K562 (cell line): ENCODE measurements at regions not wholly inside any gene's neighbourhood (a gene's known extent, or its start where the extent isn't known, plus 50 kb on each side); places are given as distances from the start of the nearest gene placed in this dataset.

Source experiments
- BCOR ChIP-seq: fragments of 450-650 bp; IDR thresholded peaks from 2 replicates; pipeline ENCODE4 v1.6.1; 2016
- CHCHD3 ChIP-seq: fragments of 250-450 bp; sonication (Bioruptor Pico); IDR thresholded peaks from 2 replicates; pipeline ENCODE4 v2.1.2; 2022; ENCODE audit warnings: mild to moderate bottlenecking
- CXXC5 ChIP-seq: fragments of 250-450 bp; sonication (Bioruptor Pico); IDR thresholded peaks from 2 replicates; pipeline ENCODE4 v1.8.0; 2022; ENCODE audit warnings: inconsistent platforms, mild to moderate bottlenecking, moderate library complexity
- DDX20 ChIP-seq: fragments of 450-650 bp; IDR thresholded peaks from 2 replicates; pipeline ENCODE4 v1.6.1; 2016; ENCODE audit warnings: missing genetic modification characterization, low read depth, mild to moderate bottlenecking, missing compliant biosample characterization, moderate library complexity
- ELF4 ChIP-seq: fragments of 450-650 bp; formaldehyde crosslinking; IDR thresholded peaks from 2 replicates; pipeline ENCODE4 v1.4.0; 2022; ENCODE audit warnings: missing genetic modification characterization
- HDAC6 ChIP-seq: IDR thresholded peaks from 2 replicates; pipeline ENCODE4 v1.6.1; 2012; ENCODE audit warnings: low read depth, mild to moderate bottlenecking, control low read depth, inconsistent platforms, low read length, moderate library complexity
- HEY1 ChIP-seq: fragments of 250-450 bp; sonication (Bioruptor Pico); IDR thresholded peaks from 2 replicates; pipeline ENCODE4 v1.5.0; 2020; ENCODE audit warnings: mild to moderate bottlenecking, moderate library complexity, borderline replicate concordance
- HMG20B ChIP-seq: fragments of 250-450 bp; sonication (Bioruptor Pico); IDR thresholded peaks from 2 replicates; pipeline ENCODE4 v1.5.0; 2021; ENCODE audit warnings: mild to moderate bottlenecking
- ILF3 ChIP-seq: fragments of 450-650 bp; IDR thresholded peaks from 2 replicates; pipeline ENCODE4 v1.6.1; 2018; ENCODE audit warnings: antibody characterized with exemption, mild to moderate bottlenecking, moderate library complexity, borderline replicate concordance
- KDM1A ChIP-seq, 2 experiments: fragments of 450-650 bp; IDR thresholded peaks; 2 replicates each; pipeline ENCODE4 v1.6.1; 2016; ENCODE audit warnings: mild to moderate bottlenecking in 2 of 2
- KLF10 ChIP-seq: fragments of 250-450 bp; sonication (Bioruptor Pico); IDR thresholded peaks from 2 replicates; pipeline ENCODE4 v1.6.1; 2021; ENCODE audit warnings: matching md5 sums
- POLR2B ChIP-seq: fragments of 450-650 bp; IDR thresholded peaks from 2 replicates; pipeline ENCODE4 v1.6.1; 2018; ENCODE audit warnings: low read depth; ENCODE audit not compliant: partially characterized antibody
- SMARCA4 ChIP-seq: fragments of 450-650 bp; IDR thresholded peaks from 2 replicates; pipeline ENCODE4 v1.6.1; 2016
- THRAP3 ChIP-seq: fragments of 450-650 bp; IDR thresholded peaks from 2 replicates; pipeline ENCODE4 v1.6.1; 2016; ENCODE audit warnings: mild to moderate bottlenecking, inconsistent platforms, borderline replicate concordance
- TRIM28 ChIP-seq: fragments of 450-650 bp; IDR thresholded peaks from 2 replicates; pipeline ENCODE4 v1.6.1; 2017
- ZNF134 ChIP-seq: fragments of 250-450 bp; sonication (Bioruptor Pico); conservative IDR thresholded peaks from 2 replicates; pipeline ENCODE4 v1.4.0; 2020
- ZNF146 ChIP-seq: IDR thresholded peaks from one replicate; pipeline ENCODE4 v1.6.1; 2018; ENCODE audit warnings: missing compliant biosample characterization; ENCODE audit not compliant: unreplicated experiment
- ZNF197 ChIP-seq: fragments of 200-800 bp; sonication (Bioruptor generic); IDR thresholded peaks from 2 replicates; pipeline ENCODE4 v1.6.1; 2016; ENCODE audit warnings: low read depth, missing genetic modification characterization, missing compliant biosample characterization
- TF ChIP-seq, protein P1 (sequence below): sonication (generic); formaldehyde crosslinking; IDR thresholded peaks from 2 replicates; pipeline ENCODE4 v1.8.1; 2023; ENCODE audit warnings: mild to moderate bottlenecking, missing genetic modification reagents, moderate library complexity
- TF ChIP-seq, protein P2 (sequence below): fragments of 250-450 bp; sonication (Bioruptor Pico); IDR thresholded peaks from 2 replicates; pipeline ENCODE4 v1.4.0; 2020; ENCODE audit warnings: mild to moderate bottlenecking, moderate library complexity, borderline replicate concordance
- TF ChIP-seq, protein P3 (sequence below): fragments of 450-650 bp; IDR thresholded peaks from 2 replicates; pipeline ENCODE4 v1.6.1; 2014; ENCODE audit warnings: low read depth, mild to moderate bottlenecking, moderate library complexity, borderline replicate concordance
- TF ChIP-seq, protein P4 (sequence below): fragments of 250-450 bp; sonication (Bioruptor Pico); IDR thresholded peaks from 2 replicates; pipeline ENCODE4 v1.4.0; 2020; ENCODE audit warnings: mild to moderate bottlenecking

DNA sequence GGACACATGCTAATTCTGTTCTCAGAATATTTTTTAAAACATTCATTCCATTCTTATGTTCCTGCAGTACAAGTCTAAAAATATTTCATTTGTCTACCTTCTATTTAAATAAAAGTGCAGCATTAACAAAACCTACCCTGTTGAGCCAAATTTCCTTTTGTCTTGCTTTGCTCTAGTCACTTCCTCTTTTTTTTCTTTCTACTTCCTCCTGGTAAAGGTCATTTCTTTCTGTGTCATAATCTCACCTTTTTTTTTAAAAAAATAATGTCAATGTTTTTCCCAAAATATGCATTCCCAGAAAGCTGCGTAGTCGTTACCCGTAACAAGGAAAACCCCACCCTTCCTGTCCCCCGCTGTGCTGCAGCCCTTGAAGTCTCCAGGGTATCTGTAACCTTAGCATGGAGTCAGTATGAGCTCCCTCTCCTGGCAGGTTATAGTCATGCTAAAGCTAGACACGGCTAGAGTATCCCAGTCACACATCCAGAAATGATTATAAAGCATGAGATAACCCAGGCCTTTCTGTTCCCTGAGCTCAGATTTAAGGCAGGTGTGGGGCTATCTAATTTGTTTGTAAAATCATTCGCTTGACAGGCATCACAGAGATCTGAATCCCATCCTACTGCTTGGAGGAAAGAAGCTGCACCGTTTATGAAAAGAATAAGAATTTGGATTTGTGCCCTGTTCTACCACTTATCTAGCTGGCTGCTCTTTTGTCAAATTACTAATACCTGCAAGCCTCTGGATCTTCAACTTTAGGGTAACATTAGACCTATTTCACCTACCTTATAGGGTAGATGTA, 51.1 kb upstream of the EED start (continued):
- TF ChIP-seq, protein P1, sequence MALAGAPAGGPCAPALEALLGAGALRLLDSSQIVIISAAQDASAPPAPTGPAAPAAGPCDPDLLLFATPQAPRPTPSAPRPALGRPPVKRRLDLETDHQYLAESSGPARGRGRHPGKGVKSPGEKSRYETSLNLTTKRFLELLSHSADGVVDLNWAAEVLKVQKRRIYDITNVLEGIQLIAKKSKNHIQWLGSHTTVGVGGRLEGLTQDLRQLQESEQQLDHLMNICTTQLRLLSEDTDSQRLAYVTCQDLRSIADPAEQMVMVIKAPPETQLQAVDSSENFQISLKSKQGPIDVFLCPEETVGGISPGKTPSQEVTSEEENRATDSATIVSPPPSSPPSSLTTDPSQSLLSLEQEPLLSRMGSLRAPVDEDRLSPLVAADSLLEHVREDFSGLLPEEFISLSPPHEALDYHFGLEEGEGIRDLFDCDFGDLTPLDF: 0 out of 2 replicates have a peak, but pooled peaks have one; percentile 39
- TF ChIP-seq KLF10 (CRISPR knock-in tag) (no peak), BCOR (no peak; the same call in 1 of the 2 replicates), DDX20 (tag) (peak; percentile 71), ELF4 (CRISPR knock-in tag) (peak; percentile 86; the same call in 1 of the 2 replicates), HEY1 (CRISPR knock-in tag) (0 out of 2 replicates have a peak, but pooled peaks have one; percentile 19), HMG20B (CRISPR knock-in tag) (no peak), ILF3 (no peak), ZNF134 (CRISPR knock-in tag) (0 out of 2 replicates have a peak, but pooled peaks have one; percentile 40), TRIM28 (0 out of 2 replicates have a peak, but pooled peaks have one; percentile 25), THRAP3 (no peak; the same call in 1 of the 2 replicates), POLR2B (no peak), ZNF197 (CRISPR knock-in tag) (peak; percentile 76; the same call in 1 of the 2 replicates), CHCHD3 (CRISPR knock-in tag) (no peak), KDM1A (IDR thresholded peaks at IDR 0.05) (peak; percentile 48 to 58; a peak in 3 of 4 replicates), HDAC6 (no peak), ZNF146 (CRISPR knock-in tag) (no peak), CXXC5 (CRISPR knock-in tag) (peak; percentile 93), SMARCA4 (peak; percentile 89)
- TF ChIP-seq, protein P2, sequence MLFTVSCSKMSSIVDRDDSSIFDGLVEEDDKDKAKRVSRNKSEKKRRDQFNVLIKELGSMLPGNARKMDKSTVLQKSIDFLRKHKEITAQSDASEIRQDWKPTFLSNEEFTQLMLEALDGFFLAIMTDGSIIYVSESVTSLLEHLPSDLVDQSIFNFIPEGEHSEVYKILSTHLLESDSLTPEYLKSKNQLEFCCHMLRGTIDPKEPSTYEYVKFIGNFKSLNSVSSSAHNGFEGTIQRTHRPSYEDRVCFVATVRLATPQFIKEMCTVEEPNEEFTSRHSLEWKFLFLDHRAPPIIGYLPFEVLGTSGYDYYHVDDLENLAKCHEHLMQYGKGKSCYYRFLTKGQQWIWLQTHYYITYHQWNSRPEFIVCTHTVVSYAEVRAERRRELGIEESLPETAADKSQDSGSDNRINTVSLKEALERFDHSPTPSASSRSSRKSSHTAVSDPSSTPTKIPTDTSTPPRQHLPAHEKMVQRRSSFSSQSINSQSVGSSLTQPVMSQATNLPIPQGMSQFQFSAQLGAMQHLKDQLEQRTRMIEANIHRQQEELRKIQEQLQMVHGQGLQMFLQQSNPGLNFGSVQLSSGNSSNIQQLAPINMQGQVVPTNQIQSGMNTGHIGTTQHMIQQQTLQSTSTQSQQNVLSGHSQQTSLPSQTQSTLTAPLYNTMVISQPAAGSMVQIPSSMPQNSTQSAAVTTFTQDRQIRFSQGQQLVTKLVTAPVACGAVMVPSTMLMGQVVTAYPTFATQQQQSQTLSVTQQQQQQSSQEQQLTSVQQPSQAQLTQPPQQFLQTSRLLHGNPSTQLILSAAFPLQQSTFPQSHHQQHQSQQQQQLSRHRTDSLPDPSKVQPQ (CRISPR knock-in tag): no peak
- TF ChIP-seq, protein P3, sequence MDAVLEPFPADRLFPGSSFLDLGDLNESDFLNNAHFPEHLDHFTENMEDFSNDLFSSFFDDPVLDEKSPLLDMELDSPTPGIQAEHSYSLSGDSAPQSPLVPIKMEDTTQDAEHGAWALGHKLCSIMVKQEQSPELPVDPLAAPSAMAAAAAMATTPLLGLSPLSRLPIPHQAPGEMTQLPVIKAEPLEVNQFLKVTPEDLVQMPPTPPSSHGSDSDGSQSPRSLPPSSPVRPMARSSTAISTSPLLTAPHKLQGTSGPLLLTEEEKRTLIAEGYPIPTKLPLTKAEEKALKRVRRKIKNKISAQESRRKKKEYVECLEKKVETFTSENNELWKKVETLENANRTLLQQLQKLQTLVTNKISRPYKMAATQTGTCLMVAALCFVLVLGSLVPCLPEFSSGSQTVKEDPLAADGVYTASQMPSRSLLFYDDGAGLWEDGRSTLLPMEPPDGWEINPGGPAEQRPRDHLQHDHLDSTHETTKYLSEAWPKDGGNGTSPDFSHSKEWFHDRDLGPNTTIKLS: peak; percentile 36; the same call in 1 of the 2 replicates
- TF ChIP-seq, protein P4, sequence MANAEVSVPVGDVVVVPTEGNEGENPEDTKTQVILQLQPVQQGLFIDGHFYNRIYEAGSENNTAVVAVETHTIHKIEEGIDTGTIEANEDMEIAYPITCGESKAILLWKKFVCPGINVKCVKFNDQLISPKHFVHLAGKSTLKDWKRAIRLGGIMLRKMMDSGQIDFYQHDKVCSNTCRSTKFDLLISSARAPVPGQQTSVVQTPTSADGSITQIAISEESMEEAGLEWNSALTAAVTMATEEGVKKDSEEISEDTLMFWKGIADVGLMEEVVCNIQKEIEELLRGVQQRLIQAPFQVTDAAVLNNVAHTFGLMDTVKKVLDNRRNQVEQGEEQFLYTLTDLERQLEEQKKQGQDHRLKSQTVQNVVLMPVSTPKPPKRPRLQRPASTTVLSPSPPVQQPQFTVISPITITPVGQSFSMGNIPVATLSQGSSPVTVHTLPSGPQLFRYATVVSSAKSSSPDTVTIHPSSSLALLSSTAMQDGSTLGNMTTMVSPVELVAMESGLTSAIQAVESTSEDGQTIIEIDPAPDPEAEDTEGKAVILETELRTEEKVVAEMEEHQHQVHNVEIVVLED (CRISPR knock-in tag): peak; percentile 38; the same call in 1 of the 2 replicates
